ENCODE measurements at regions not wholly inside any gene's neighbourhood (a gene's known extent, or its start where the extent isn't known, plus 50 kb on each side); places are given as distances from the start of the nearest gene placed in this dataset.

DNA sequence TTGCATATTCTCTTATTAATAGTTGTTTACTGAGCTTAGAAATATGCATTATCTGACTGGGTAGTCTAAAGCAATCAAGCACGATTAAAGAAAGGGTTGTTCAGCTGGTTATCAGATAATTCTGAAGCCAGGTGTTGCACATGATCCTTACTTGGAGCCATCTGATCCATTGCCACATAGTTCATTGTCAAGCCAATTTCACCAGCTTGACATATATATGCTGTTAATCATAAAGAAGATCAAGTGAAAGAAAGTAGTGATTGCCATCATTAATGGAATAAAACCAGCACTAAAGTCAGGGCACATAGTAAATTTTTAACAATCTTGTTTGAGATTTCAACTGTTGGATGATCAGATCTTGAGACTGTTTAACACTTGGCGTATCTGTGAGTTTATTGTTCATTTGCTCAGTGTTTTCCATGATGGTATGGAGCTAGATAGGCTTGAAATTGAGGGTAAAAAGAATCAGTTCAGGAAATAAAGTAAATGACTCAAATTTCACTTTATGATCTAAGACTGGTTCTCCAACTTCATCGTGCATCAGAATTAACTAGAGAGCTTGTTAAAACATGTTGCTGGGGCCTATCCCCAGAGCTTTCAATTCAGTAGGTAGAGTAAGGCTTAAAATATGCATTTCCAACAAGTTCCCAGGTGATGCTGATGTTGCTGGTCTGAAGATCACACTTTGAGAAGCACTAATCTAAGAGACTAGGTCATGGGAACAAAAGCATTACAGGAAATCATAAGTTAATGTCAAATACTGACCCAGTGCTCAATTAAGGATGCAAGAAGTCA, 539.6 kb downstream of the SATB2 start:
- TF ChIP-seq, protein P1, sequence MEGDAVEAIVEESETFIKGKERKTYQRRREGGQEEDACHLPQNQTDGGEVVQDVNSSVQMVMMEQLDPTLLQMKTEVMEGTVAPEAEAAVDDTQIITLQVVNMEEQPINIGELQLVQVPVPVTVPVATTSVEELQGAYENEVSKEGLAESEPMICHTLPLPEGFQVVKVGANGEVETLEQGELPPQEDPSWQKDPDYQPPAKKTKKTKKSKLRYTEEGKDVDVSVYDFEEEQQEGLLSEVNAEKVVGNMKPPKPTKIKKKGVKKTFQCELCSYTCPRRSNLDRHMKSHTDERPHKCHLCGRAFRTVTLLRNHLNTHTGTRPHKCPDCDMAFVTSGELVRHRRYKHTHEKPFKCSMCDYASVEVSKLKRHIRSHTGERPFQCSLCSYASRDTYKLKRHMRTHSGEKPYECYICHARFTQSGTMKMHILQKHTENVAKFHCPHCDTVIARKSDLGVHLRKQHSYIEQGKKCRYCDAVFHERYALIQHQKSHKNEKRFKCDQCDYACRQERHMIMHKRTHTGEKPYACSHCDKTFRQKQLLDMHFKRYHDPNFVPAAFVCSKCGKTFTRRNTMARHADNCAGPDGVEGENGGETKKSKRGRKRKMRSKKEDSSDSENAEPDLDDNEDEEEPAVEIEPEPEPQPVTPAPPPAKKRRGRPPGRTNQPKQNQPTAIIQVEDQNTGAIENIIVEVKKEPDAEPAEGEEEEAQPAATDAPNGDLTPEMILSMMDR (conservative IDR thresholded peaks at IDR 0.05): no peak
- H3K27me3 ChIP-seq (ENCODE audit: control insufficient read depth, insufficient read depth, low read length, poor library complexity, severe bottlenecking): no peaks in the 10 kb centered on the region
- no peak overlapping the region for H3K4me3 ChIP-seq (ENCODE audit: low read length)
- H3K4me3 Mint-ChIP-seq: no peak overlapping the region
- H3K27ac ChIP-seq (ENCODE audit: low read depth, low read length): no peak overlapping the region
- no peak overlapping the region for H3K9ac ChIP-seq (ENCODE audit: extremely low read depth, low read length, poor library complexity, severe bottlenecking)
- H3K27ac Mint-ChIP-seq: no peak overlapping the region
- no peak for DNase-seq
- no peaks in the 10 kb centered on the region for H3K36me3 ChIP-seq (ENCODE audit: control insufficient read depth, insufficient read depth, low read length)
- no peaks in the 10 kb centered on the region for H3K4me1 Mint-ChIP-seq
- H3K9me3 ChIP-seq (ENCODE audit: control insufficient read depth, low read length): peaks cover 6% of the 10 kb centered on the region
- no peaks in the 10 kb centered on the region for H3K27me3 Mint-ChIP-seq (ENCODE audit: insufficient read depth)
- peaks cover 8% of the 10 kb centered on the region for H3K9me3 Mint-ChIP-seq
- H3K4me1 ChIP-seq (ENCODE audit: control insufficient read depth, insufficient read depth, low read length): no peaks in the 10 kb centered on the region
- 90 to 100% methylated on average over 2 to 3 of the region's 3 CpGs for WGBS, 2 experiments (ENCODE audit: insufficient coverage in 1 of 2, insufficient read length in 1 of 2)
- H3K36me3 Mint-ChIP-seq (ENCODE audit: low read depth): no peaks in the 10 kb centered on the region

- no peak overlapping the region for H3K4me3 Mint-ChIP-seq
- H3K27ac Mint-ChIP-seq: no peak overlapping the region
- Histone ChIP-seq H3K9me3 (ENCODE audit: control insufficient read depth, low read length) (peaks cover 6% of the 10 kb centered on the region), H3K4me3 (ENCODE audit: low read length) (no peak overlapping the region), H3K27me3 (ENCODE audit: control insufficient read depth, insufficient read depth, low read length, poor library complexity, severe bottlenecking) (no peaks in the 10 kb centered on the region), H3K36me3 (ENCODE audit: control insufficient read depth, insufficient read depth, low read length) (no peaks in the 10 kb centered on the region), H3K9ac (ENCODE audit: extremely low read depth, low read length, poor library complexity, severe bottlenecking) (no peak overlapping the region), H3K27ac (ENCODE audit: low read depth, low read length) (no peak overlapping the region), H3K4me1 (ENCODE audit: control insufficient read depth, insufficient read depth, low read length) (no peaks in the 10 kb centered on the region)
- no peaks in the 10 kb centered on the region for H3K4me1 Mint-ChIP-seq
- no peaks in the 10 kb centered on the region for H3K36me3 Mint-ChIP-seq (ENCODE audit: low read depth)
- no peak for DNase-seq
- no peaks in the 10 kb centered on the region for H3K27me3 Mint-ChIP-seq (ENCODE audit: insufficient read depth)
- peaks cover 8% of the 10 kb centered on the region for H3K9me3 Mint-ChIP-seq
- TF ChIP-seq, protein P1 (conservative IDR thresholded peaks at IDR 0.05): no peak
- 90 to 100% methylated on average over 1 to 2 of the region's 2 CpGs for WGBS, 2 experiments (ENCODE audit: insufficient coverage in 1 of 2, insufficient read length in 1 of 2)
Measured at GRCh38 chr2:198917275-198917674, 540.5 kb downstream of the SATB2 start.

DNA sequence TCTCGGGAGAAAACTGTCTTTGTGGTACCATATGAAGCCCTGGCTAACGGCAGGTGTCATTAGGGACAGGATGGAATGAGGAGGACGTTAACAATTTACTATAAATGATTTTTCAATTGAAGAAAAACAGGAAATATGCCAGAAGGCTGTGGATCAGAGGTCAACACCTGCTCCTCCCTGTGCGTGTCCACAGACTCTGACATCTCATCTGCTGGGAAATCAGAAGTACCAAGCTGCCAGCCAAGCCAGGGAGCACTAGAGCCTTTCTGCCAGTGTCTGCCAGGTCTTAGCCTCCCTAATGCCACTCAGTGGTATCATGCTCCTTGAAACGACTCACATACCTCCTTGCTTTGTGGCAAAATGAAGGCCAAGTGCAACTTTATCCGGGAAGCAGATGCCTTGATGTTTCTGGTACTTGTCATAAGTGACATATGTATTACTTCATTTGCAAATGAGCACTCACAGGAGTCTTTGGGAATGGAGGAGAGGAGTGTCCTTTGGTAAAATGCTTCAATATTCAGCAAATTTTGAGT, 541.1 kb downstream of the SATB2 start:
- Histone ChIP-seq H3K27ac (ENCODE audit: low read depth, low read length) (no peak overlapping the region), H3K9me3 (ENCODE audit: control insufficient read depth, low read length) (peaks cover 6% of the 10 kb centered on the region), H3K27me3 (ENCODE audit: control insufficient read depth, insufficient read depth, low read length, poor library complexity, severe bottlenecking) (no peaks in the 10 kb centered on the region), H3K4me1 (ENCODE audit: control insufficient read depth, insufficient read depth, low read length) (no peaks in the 10 kb centered on the region), H3K36me3 (ENCODE audit: control insufficient read depth, insufficient read depth, low read length) (no peaks in the 10 kb centered on the region), H3K4me3 (ENCODE audit: low read length) (no peak overlapping the region), H3K9ac (ENCODE audit: extremely low read depth, low read length, poor library complexity, severe bottlenecking) (no peak overlapping the region)
- 91% methylated on average over 5 to 6 of the region's 6 CpGs for WGBS, 2 experiments (ENCODE audit: insufficient coverage in 1 of 2, insufficient read length in 1 of 2)
- peaks cover 8% of the 10 kb centered on the region for H3K9me3 Mint-ChIP-seq
- TF ChIP-seq, protein P1 (conservative IDR thresholded peaks at IDR 0.05): no peak
- no peak overlapping the region for H3K4me3 Mint-ChIP-seq
- H3K36me3 Mint-ChIP-seq (ENCODE audit: low read depth): no peaks in the 10 kb centered on the region
- no peak overlapping the region for H3K27ac Mint-ChIP-seq
- no peaks in the 10 kb centered on the region for H3K4me1 Mint-ChIP-seq
- DNase-seq: no peak
- no peaks in the 10 kb centered on the region for H3K27me3 Mint-ChIP-seq (ENCODE audit: insufficient read depth)

All from endodermal cell (in vitro differentiated cells).